ENCODE measurements at regions not wholly inside any gene's neighbourhood (a gene's known extent, or its start where the extent isn't known, plus 50 kb on each side); places are given as distances from the start of the nearest gene placed in this dataset.

GRCh38 chr2:43022896-43023295 lies 203.5 kb downstream of the ZFP36L2 start:
- TF ChIP-seq REST (IDR thresholded peaks at IDR 0.05; ENCODE audit: insufficient read depth in 1 of 2, low read depth in 2 of 2, low read length in 2 of 2) (no peak), POLR2AphosphoS5 (IDR thresholded peaks at IDR 0.05; ENCODE audit: low read depth, low read length) (no peak), SIN3A (IDR thresholded peaks at IDR 0.05; ENCODE audit: borderline replicate concordance, insufficient read depth, low read length) (no peak), TAF1 (IDR thresholded peaks at IDR 0.05; ENCODE audit: borderline replicate concordance, insufficient read depth, low read length) (no peak), FOXP2 (optimal IDR thresholded peaks at IDR 0.05; ENCODE audit: borderline replicate concordance, extremely low read depth, extremely low read length, insufficient read depth) (no peak)

Data from PFSK-1 (cell line).